ENCODE measurements at regions not wholly inside any gene's neighbourhood (a gene's known extent, or its start where the extent isn't known, plus 50 kb on each side); places are given as distances from the start of the nearest gene placed in this dataset.

DNA sequence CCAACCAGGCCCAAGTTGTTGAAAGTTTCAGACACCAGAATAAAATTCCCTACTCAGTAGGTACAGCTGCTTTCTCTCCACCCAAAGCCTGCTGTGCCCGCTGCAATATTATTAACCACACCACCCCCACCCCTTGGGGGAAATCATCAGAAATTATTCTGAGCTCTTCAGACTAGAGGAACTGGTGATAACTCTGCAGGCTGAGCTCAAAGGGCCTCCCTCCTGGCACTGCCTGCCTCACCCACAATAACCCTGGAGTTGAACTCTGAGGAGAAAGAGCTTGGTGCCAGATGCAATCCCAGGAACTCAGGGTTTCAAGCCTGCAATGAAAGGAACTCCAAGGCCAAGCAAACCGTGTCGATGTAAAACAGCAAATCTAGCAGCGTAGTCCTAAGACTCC lies 381.7 kb upstream of the ZNF507 start:
- Histone ChIP-seq H2AK9ac (replicated peaks; ENCODE audit: low read depth, low read length, poor library complexity) (no peak overlapping the region), H3K4me1 (ENCODE audit: control insufficient read depth, insufficient read depth, low read length) (no peaks in the 10 kb centered on the region), H4K5ac (ENCODE audit: low read depth, low read length) (no peak overlapping the region), H3K27me3 (ENCODE audit: control insufficient read depth, insufficient read depth, low read length) (no peaks in the 10 kb centered on the region), H3K18ac (ENCODE audit: low read depth, low read length) (no peak overlapping the region), H2BK20ac (ENCODE audit: low read depth, low read length) (no peak overlapping the region), H4K8ac (ENCODE audit: low read depth in 2 of 2, low read length in 2 of 2) (no peak overlapping the region), H4K91ac (ENCODE audit: insufficient read depth, low read depth, low read length) (no peak overlapping the region), H3K9ac (ENCODE audit: low read depth, low read length) (no peak overlapping the region), H3K9me1 (ENCODE audit: insufficient read depth, low read length) (no peaks in the 10 kb centered on the region), H3K4ac (ENCODE audit: low read depth, low read length) (no peak overlapping the region), H4K20me1 (ENCODE audit: insufficient read depth, low read length) (no peaks in the 10 kb centered on the region), H3K4me2 (ENCODE audit: low read depth, low read length) (no peak overlapping the region), H3K4me3 (ENCODE audit: insufficient read depth, low read depth, low read length) (no peak overlapping the region), H2BK15ac (ENCODE audit: low read depth, low read length) (no peak overlapping the region), H2BK120ac (ENCODE audit: low read depth, low read length) (no peak overlapping the region), H3K9me3 (ENCODE audit: control insufficient read depth, insufficient read depth, low read length) (peaks cover 16% of the 10 kb centered on the region), H2AK5ac (ENCODE audit: low read depth, low read length) (no peak overlapping the region), H3K23ac (ENCODE audit: low read depth, low read length) (no peak overlapping the region), H2BK5ac (ENCODE audit: low read depth, low read length, poor library complexity, severe bottlenecking) (no peak overlapping the region), H3K56ac (ENCODE audit: extremely low read depth, insufficient read depth, low read length) (no peak overlapping the region), H3K79me1 (ENCODE audit: low read depth in 1 of 2, low read length in 2 of 2) (no peaks in the 10 kb centered on the region), H3K36me3 (ENCODE audit: control insufficient read depth, insufficient read depth, low read length) (no peaks in the 10 kb centered on the region), H3K27ac (ENCODE audit: insufficient read depth, low read length) (no peak overlapping the region), H2AFZ (replicated peaks; ENCODE audit: low read length, poor library complexity) (no peak overlapping the region), H3K14ac (replicated peaks; ENCODE audit: low read depth, low read length) (no peak overlapping the region)
- no peak for TF ChIP-seq CEBPB (IDR thresholded peaks at IDR 0.05; ENCODE audit: low read depth, low read length)
- no peak for TF ChIP-seq BHLHE40 (IDR thresholded peaks at IDR 0.05; ENCODE audit: low read depth, low read length)
- TF ChIP-seq FOS (IDR thresholded peaks at IDR 0.05; ENCODE audit: low read depth, low read length): no peak
- no peak for TF ChIP-seq SMC3 (IDR thresholded peaks at IDR 0.05; ENCODE audit: low read depth, low read length)
- TF ChIP-seq MXI1 (IDR thresholded peaks at IDR 0.05; ENCODE audit: borderline replicate concordance, low read depth, low read length): no peak
- no peak for TF ChIP-seq NFE2L2 (IDR thresholded peaks at IDR 0.05; ENCODE audit: low read depth, low read length)
- TF ChIP-seq MAFK (IDR thresholded peaks at IDR 0.05; ENCODE audit: low read depth, low read length): no peak
- no peak for TF ChIP-seq RAD21 (IDR thresholded peaks at IDR 0.05; ENCODE audit: low read length)
- TF ChIP-seq CHD1 (IDR thresholded peaks at IDR 0.05; ENCODE audit: low read depth, low read length): no peak
- TF ChIP-seq, protein P1, sequence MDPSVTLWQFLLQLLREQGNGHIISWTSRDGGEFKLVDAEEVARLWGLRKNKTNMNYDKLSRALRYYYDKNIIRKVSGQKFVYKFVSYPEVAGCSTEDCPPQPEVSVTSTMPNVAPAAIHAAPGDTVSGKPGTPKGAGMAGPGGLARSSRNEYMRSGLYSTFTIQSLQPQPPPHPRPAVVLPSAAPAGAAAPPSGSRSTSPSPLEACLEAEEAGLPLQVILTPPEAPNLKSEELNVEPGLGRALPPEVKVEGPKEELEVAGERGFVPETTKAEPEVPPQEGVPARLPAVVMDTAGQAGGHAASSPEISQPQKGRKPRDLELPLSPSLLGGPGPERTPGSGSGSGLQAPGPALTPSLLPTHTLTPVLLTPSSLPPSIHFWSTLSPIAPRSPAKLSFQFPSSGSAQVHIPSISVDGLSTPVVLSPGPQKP (IDR thresholded peaks at IDR 0.05; ENCODE audit: borderline replicate concordance, low read depth, low read length): no peak
- TF ChIP-seq, protein P2, sequence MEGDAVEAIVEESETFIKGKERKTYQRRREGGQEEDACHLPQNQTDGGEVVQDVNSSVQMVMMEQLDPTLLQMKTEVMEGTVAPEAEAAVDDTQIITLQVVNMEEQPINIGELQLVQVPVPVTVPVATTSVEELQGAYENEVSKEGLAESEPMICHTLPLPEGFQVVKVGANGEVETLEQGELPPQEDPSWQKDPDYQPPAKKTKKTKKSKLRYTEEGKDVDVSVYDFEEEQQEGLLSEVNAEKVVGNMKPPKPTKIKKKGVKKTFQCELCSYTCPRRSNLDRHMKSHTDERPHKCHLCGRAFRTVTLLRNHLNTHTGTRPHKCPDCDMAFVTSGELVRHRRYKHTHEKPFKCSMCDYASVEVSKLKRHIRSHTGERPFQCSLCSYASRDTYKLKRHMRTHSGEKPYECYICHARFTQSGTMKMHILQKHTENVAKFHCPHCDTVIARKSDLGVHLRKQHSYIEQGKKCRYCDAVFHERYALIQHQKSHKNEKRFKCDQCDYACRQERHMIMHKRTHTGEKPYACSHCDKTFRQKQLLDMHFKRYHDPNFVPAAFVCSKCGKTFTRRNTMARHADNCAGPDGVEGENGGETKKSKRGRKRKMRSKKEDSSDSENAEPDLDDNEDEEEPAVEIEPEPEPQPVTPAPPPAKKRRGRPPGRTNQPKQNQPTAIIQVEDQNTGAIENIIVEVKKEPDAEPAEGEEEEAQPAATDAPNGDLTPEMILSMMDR (conservative IDR thresholded peaks at IDR 0.05; ENCODE audit: low read depth, low read length): no peak
- TF ChIP-seq, protein P3, sequence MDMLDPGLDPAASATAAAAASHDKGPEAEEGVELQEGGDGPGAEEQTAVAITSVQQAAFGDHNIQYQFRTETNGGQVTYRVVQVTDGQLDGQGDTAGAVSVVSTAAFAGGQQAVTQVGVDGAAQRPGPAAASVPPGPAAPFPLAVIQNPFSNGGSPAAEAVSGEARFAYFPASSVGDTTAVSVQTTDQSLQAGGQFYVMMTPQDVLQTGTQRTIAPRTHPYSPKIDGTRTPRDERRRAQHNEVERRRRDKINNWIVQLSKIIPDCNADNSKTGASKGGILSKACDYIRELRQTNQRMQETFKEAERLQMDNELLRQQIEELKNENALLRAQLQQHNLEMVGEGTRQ (IDR thresholded peaks at IDR 0.05; ENCODE audit: low read depth, low read length): no peak
- CTCF ChIA-PET: no interaction called here
- POLR2A ChIA-PET (ENCODE audit: unreplicated experiment): no interaction called here
- DNase-seq: no peak
- ATAC-seq (ENCODE audit: low read depth): no peak
- in situ Hi-C loops (cut with MboI; ENCODE audit: low sequenced_read_pairs): no loop called here
- dilution Hi-C loops (cut with HindIII; ENCODE audit: low sequenced_read_pairs, unreplicated experiment): no loop called here
- no CpG with 5 or more reads among the region's 4 CpGs for WGBS, 2 experiments (ENCODE audit: extremely low coverage in 2 of 2, insufficient read length in 1 of 2)
- BruUV-seq (replicated peaks): no TSS peak
- intact Hi-C loops (cut with micrococcal nuclease): no loop called here

Data from IMR-90 (cell line).